Activated naive CD4-positive, alpha-beta T cell treated with anti-CD3 and anti-CD28 coated beads, Interleukin-2, amount 10 ng/mL, durations not matched to agents 7 days and 5 days (primary cell): ENCODE measurements at regions not wholly inside any gene's neighbourhood (a gene's known extent, or its start where the extent isn't known, plus 50 kb on each side); places are given as distances from the start of the nearest gene placed in this dataset.
"Not testable (repeated sequence)": the region's sequence is repeated elsewhere in the genome, so short reads cannot be mapped to it uniquely, and the experiment has no call there.

Experiments used
- CTCF ChIA-PET: fragments of 350-600 bp; sonication (Branson Sonifier 250); formaldehyde crosslinking; loops from one replicate; lab custom pipeline; 2021; ENCODE audit warnings: antibody characterized with exemption; lab: Charles Lee
- DNase-seq: peaks from one replicate; pipeline ENCODE4 v3.0.0-alpha.2; 2020
- H3K27ac Mint-ChIP-seq: one replicate; pipeline ENCODE4 v1.8.0; 2021; ENCODE audit warnings: mild to moderate bottlenecking, moderate library complexity, mixed read lengths
- H3K27me3 Mint-ChIP-seq: one replicate; pipeline ENCODE4 v1.8.0; 2021; ENCODE audit warnings: mild to moderate bottlenecking, mixed read lengths
- H3K36me3 Mint-ChIP-seq: one replicate; pipeline ENCODE4 v1.8.0; 2021; ENCODE audit warnings: mixed read lengths
- H3K4me1 Mint-ChIP-seq: one replicate; pipeline ENCODE4 v1.8.0; 2021; ENCODE audit warnings: mixed read lengths
- H3K4me3 Mint-ChIP-seq: one replicate; pipeline ENCODE4 v1.8.0; 2021; ENCODE audit warnings: mild to moderate bottlenecking, moderate library complexity, mixed read lengths
- H3K9me3 Mint-ChIP-seq: one replicate; pipeline ENCODE4 v1.8.0; 2021; ENCODE audit warnings: mixed read lengths

GRCh38 chr7:149714081-149714909, 59.1 kb downstream of the ZNF467 start:
- Mint-ChIP-seq H3K27ac (no peak overlapping the region), H3K9me3 (peaks cover 25% of the 10 kb centered on the region), H3K4me1 (peaks cover 22% of the 10 kb centered on the region), H3K27me3 (peaks cover 22% of the 10 kb centered on the region), H3K4me3 (peak overlapping the region; percentile 75), H3K36me3 (peaks cover 14% of the 10 kb centered on the region)
- peak; percentile 93 for DNase-seq
- CTCF ChIA-PET = interaction anchor here (2.1 kb wide), 1 partner anchor 28 kb away, joined by 6 read pairs; no protein-coding TSS in a partner anchor

GRCh38 chr7:149713731-149714068, 59.7 kb downstream of the ZNF467 start:
- CTCF ChIA-PET = no interaction called here

DNA sequence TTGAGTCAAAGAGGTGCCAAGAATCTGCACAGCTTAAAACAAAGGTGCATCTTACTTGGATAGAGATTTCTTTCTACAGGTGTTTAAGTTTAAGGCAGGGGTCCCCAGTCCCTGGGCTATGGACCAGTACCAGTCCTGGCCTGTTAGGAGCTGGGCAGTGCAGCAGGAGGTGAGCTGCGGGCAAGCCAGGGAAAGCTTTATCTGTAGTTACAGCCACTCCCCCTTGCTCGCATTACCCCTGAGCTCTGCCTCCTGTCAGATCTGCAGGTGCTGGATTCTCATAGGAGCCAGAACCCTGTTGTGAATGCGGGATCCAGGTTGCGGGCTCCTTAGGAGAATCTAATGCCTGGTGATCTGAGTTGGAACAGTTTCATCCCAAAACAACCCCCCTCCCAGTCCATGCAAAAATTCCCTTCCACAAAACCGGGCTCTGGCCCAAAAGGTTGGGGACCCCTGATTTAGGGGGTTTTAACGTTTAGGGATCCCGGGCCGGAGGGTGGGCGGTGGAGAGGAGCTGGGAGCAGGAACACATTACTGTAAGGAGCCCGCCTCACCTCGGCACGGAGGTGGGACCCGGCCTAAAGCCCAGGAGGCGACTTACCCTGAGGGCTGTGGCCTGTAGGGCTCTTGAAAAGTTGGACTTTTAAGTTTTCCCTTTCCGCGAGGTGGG, 60.2 kb downstream of the ZNF467 start:
- Mint-ChIP-seq H3K9me3 (peaks cover 27% of the 10 kb centered on the region), H3K4me3 (peak overlapping the region; percentile 54), H3K27ac (no peak overlapping the region), H3K4me1 (peaks cover 22% of the 10 kb centered on the region), H3K36me3 (peaks cover 14% of the 10 kb centered on the region), H3K27me3 (peaks cover 22% of the 10 kb centered on the region)
- no peak for DNase-seq
- CTCF ChIA-PET = no interaction called here

More at GRCh38 chr7:149713731-149714068, 59.7 kb downstream of the ZNF467 start:
- Mint-ChIP-seq H3K36me3 (peaks cover 14% of the 10 kb centered on the region), H3K27ac (no peak overlapping the region), H3K4me3 (peak overlapping the region; percentile 54), H3K27me3 (peaks cover 22% of the 10 kb centered on the region), H3K4me1 (peaks cover 22% of the 10 kb centered on the region), H3K9me3 (peaks cover 27% of the 10 kb centered on the region)
- DNase-seq = no peak

DNA sequence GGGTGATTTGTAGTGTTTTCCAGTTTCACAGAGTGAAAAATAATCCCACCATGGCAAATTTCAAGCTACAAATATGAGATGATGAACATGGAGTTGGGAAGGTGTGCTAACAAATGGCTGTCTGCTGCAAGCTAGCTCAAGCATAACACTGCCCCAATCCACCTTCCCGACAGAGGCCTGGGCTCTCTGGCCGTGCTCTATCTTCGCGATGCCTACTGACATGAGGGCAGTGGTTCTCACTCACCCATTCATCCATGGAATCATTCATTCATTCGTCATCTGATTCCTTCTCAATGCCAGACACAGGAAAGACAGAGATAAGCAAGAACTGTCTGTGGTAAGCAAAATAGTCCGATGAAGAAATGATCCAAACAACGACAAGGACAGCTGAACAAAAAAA, 65.4 kb downstream of the ZNF467 start:
- DNase-seq = no peak
- Mint-ChIP-seq H3K4me1 (no peaks in the 10 kb centered on the region), H3K27me3 (peaks cover 25% of the 10 kb centered on the region), H3K9me3 (peaks cover 25% of the 10 kb centered on the region), H3K27ac (no peak overlapping the region), H3K4me3 (no peak overlapping the region), H3K36me3 (peaks cover 13% of the 10 kb centered on the region)
- CTCF ChIA-PET = interaction anchor here (0.7 kb wide), 1 partner anchor 11 kb away, joined by 4 read pairs; no protein-coding TSS in a partner anchor

DNA sequence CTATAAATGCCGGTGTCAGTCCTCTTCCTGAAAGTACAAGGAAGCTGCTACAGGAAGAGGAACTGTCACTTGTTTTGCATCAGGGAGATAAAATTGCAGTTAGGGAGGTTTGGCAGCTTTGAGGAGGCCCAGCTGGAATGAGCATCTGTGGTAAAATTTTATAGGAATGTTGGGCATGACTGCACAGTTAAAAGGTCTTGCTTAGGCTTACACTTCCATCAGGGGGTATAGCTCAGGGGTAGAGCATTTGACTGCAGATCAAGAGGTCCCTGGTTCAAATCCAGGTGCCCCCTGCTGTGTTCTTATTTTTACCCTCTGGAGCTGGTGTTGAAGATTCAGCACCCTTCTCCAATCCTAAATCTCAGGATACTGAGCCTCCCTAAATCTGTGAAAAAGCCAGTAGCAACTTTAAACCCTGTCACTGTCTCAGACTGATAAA, 65.9 kb downstream of the ZNF467 start:
- DNase-seq = no peak
- no peak overlapping the region for H3K4me3 Mint-ChIP-seq
- H3K27me3 Mint-ChIP-seq = peaks cover 26% of the 10 kb centered on the region
- H3K27ac Mint-ChIP-seq = no peak overlapping the region
- peaks cover 10% of the 10 kb centered on the region for H3K36me3 Mint-ChIP-seq
- peaks cover 21% of the 10 kb centered on the region for H3K9me3 Mint-ChIP-seq
- no peaks in the 10 kb centered on the region for H3K4me1 Mint-ChIP-seq
- CTCF ChIA-PET = interaction anchor here (0.7 to 1.1 kb wide), 3 partner anchors 11 to 78 kb away, joined by 3 to 4 read pairs (median 3); no protein-coding TSS in a partner anchor

DNA sequence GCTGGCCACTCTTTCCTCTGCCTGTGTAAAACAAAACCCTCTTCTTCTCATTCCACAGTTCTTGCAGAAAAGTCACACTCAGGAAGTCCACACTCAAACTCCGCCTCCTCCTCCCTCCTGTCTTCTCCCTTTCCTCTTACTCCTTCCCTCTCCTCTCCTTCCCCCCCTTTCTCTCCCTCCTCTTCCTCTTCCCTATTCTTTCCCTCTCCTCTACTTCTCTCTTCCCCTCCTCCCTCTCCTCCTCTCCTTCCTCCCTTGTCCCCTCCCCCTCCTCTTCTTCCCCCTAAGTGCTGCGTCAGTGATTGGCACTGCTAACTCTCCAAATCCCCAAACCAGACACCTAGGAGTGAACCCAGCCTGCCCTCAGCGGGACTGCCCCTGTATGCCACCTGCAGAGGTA, 67.0 kb downstream of the ZNF467 start:
- peaks cover 26% of the 10 kb centered on the region for H3K27me3 Mint-ChIP-seq
- no peak for DNase-seq
- H3K27ac Mint-ChIP-seq = no peak overlapping the region
- peaks cover 7% of the 10 kb centered on the region for H3K36me3 Mint-ChIP-seq
- no peak overlapping the region for H3K4me3 Mint-ChIP-seq
- CTCF ChIA-PET = interaction anchor here (1.1 kb wide), 1 partner anchor 16 kb away, joined by 3 read pairs; no protein-coding TSS in a partner anchor
- H3K9me3 Mint-ChIP-seq = peaks cover 15% of the 10 kb centered on the region
- H3K4me1 Mint-ChIP-seq = no peaks in the 10 kb centered on the region

DNA sequence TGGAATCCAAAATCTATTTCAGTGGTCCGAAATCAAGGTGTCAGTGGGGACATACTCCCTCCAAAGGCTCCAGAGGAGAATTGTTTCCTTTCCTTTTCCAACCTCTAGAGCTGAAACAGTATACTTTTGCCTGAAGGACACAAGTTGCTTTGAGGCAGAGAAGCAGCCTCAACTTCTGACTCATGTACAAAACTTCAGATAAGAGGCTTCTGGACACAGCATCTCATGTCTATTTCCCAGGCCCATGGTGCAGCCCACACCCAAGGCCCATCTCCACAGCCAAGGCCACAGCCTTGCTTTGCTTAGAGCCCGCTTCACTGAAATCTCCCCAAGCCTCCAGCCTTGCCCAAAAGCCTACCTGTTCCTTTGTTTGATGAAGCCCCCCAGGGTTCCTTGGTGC, 68.9 kb downstream of the ZNF467 start:
- CTCF ChIA-PET = interaction anchor here (2.1 kb wide), 1 partner anchor 38 kb away, joined by 7 read pairs; no protein-coding TSS in a partner anchor
- Mint-ChIP-seq H3K4me1 (no peaks in the 10 kb centered on the region), H3K4me3 (no peak overlapping the region), H3K27ac (no peak overlapping the region), H3K27me3 (peaks cover 27% of the 10 kb centered on the region), H3K9me3 (peaks cover 4% of the 10 kb centered on the region), H3K36me3 (peaks cover 2% of the 10 kb centered on the region)
- DNase-seq = no peak

GRCh38 chr7:149703044-149703650, 70.2 kb downstream of the ZNF467 start:
- DNase-seq = no peak
- Mint-ChIP-seq H3K36me3 (no peaks in the 10 kb centered on the region), H3K9me3 (peaks cover 3% of the 10 kb centered on the region), H3K4me3 (no peak overlapping the region), H3K4me1 (no peaks in the 10 kb centered on the region), H3K27me3 (peaks cover 27% of the 10 kb centered on the region), H3K27ac (no peak overlapping the region)
- CTCF ChIA-PET = interaction anchor here (2.1 kb wide), 1 partner anchor 39 kb away, joined by 7 read pairs; no protein-coding TSS in a partner anchor

- CTCF ChIA-PET = no interaction called here
- peaks cover 20% of the 10 kb centered on the region for H3K27me3 Mint-ChIP-seq
- peaks cover 6% of the 10 kb centered on the region for H3K9me3 Mint-ChIP-seq
These were observed 71.7 kb downstream of the ZNF467 start for GRCh38 chr7:149701495-149702240.

DNA sequence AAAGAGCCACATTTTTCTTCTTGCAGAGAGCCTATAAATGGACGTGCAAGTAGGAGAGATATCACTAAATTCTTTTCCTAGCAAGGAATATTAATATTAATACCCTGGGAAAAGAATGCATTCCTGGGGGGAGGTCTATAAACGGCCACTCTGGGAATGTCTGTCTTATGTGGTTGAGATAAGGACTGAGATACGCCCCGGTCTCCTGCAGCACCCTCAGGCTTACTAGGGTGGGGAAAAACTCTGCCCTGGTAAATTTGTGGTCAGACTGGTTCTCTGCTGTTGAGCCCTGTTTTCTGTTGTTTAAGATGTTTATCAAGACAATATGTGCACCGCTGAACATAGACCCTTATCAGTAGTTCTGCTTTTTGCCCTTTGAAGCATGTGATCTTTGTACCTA, 75.6 kb downstream of the ZNF467 start:
- H3K4me1 Mint-ChIP-seq, CTCF ChIA-PET, H3K36me3 Mint-ChIP-seq, DNase-seq, H3K9me3 Mint-ChIP-seq, H3K4me3 Mint-ChIP-seq, H3K27ac Mint-ChIP-seq: not testable (repeated sequence)
- H3K27me3 Mint-ChIP-seq = peaks cover 43% of the 10 kb centered on the region

More at GRCh38 chr7:149701495-149702240, 71.7 kb downstream of the ZNF467 start:
- Mint-ChIP-seq H3K27ac (no peak overlapping the region), H3K36me3 (no peaks in the 10 kb centered on the region), H3K4me1 (no peaks in the 10 kb centered on the region), H3K4me3 (no peak overlapping the region)
- no peak for DNase-seq

GRCh38 chr7:149696280-149696679, 77.1 kb downstream of the ZNF467 start:
- peaks cover 56% of the 10 kb centered on the region for H3K27me3 Mint-ChIP-seq

DNA sequence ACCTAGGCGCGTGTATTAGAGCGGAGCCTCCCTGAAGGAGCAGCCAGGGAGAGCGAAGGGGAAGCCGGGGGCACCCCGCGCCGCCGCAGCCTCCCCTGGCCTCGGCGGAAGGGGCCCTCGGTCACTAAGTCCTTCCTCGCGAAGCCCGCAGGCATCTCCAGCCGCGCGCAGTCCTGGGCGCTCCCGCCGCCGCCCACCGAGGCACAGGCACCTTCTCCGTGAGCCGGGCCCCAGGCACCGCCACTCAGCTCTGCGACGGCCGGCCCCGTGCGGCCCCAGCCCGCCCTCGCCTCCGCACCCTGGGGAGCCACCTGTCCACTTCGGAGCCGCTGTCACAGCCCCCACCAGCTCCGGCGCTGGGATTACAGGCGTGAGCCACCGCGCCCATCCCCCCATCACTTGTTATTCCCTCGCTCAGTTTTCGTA, 80.8 kb downstream of the ZNF467 start:
- H3K4me1 Mint-ChIP-seq = no peaks in the 10 kb centered on the region
- no peaks in the 10 kb centered on the region for H3K36me3 Mint-ChIP-seq
- CTCF ChIA-PET = no interaction called here
- no peak overlapping the region for H3K4me3 Mint-ChIP-seq
- peaks cover 70% of the 10 kb centered on the region for H3K27me3 Mint-ChIP-seq
- DNase-seq = no peak
- H3K9me3 Mint-ChIP-seq = no peaks in the 10 kb centered on the region
- no peak overlapping the region for H3K27ac Mint-ChIP-seq

More at GRCh38 chr7:149696280-149696679, 77.1 kb downstream of the ZNF467 start:
- no peaks in the 10 kb centered on the region for H3K4me1 Mint-ChIP-seq
- CTCF ChIA-PET = interaction anchor here (1.0 kb wide), 1 partner anchor 46 kb away, joined by 3 read pairs; no protein-coding TSS in a partner anchor
- peaks cover 6% of the 10 kb centered on the region for H3K9me3 Mint-ChIP-seq
- no peaks in the 10 kb centered on the region for H3K36me3 Mint-ChIP-seq
- H3K27ac Mint-ChIP-seq = no peak overlapping the region
- DNase-seq = no peak
- no peak overlapping the region for H3K4me3 Mint-ChIP-seq

DNA sequence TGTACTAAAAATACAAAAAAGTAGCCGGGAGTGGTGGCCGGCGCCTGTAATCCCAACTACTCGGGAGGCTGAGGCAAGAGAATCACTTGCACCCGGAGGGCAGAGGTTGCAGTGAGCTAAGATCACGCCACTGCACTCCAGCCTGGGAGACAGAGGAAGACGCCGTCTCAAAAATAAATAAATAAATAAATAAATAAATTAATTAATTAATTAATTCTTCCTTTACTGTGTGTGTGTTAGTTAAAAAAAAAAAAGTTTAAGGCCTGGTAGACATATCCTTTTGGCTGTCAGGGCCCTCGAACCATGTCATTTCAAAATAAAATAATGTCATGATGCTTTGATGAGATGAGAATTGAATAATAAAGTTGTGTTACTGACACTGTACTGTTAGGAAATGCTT, 81.3 kb downstream of the ZNF467 start:
- H3K9me3 Mint-ChIP-seq = no peaks in the 10 kb centered on the region
- H3K27me3 Mint-ChIP-seq = peaks cover 70% of the 10 kb centered on the region
- no peak overlapping the region for H3K4me3 Mint-ChIP-seq
- H3K4me1 Mint-ChIP-seq = no peaks in the 10 kb centered on the region
- H3K36me3 Mint-ChIP-seq = no peaks in the 10 kb centered on the region
- H3K27ac Mint-ChIP-seq = no peak overlapping the region
- CTCF ChIA-PET = no interaction called here
- DNase-seq = no peak
